A549 (cell line): ENCODE measurements at regions not wholly inside any gene's neighbourhood (a gene's known extent, or its start where the extent isn't known, plus 50 kb on each side); places are given as distances from the start of the nearest gene placed in this dataset.

ENCODE experiments used
- MYC ChIP-seq: IDR thresholded peaks from 2 replicates; pipeline ENCODE4 v1.6.1; 2012; ENCODE audit warnings: mild to moderate bottlenecking, inconsistent platforms, low read length, improper control_type of control experiment, borderline replicate concordance
- POLR2A ChIP-seq: IDR thresholded peaks from 2 replicates; pipeline ENCODE4 v1.6.1; 2012; ENCODE audit warnings: mild to moderate bottlenecking, low read length
- TF ChIP-seq, protein P1 (sequence below): IDR thresholded peaks from 2 replicates; pipeline ENCODE4 v1.6.1; 2012
- TF ChIP-seq, protein P2 (sequence below): fragments of 200-600 bp; sonication (generic); IDR thresholded peaks from 2 replicates; pipeline ENCODE4 v1.6.1; 2016; ENCODE audit warnings: antibody characterized with exemption, mild to moderate bottlenecking, moderate library complexity
- TF ChIP-seq, protein P3 (sequence below): fragments of >200 bp; sonication (Bioruptor Twin); formaldehyde crosslinking; IDR thresholded peaks from 3 replicates; pipeline ENCODE4 v1.5.1; 2016

- TF ChIP-seq, protein P1, sequence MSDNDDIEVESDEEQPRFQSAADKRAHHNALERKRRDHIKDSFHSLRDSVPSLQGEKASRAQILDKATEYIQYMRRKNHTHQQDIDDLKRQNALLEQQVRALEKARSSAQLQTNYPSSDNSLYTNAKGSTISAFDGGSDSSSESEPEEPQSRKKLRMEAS = no peak
- TF ChIP-seq POLR2A (no peak), MYC (no peak)
- TF ChIP-seq, protein P2, sequence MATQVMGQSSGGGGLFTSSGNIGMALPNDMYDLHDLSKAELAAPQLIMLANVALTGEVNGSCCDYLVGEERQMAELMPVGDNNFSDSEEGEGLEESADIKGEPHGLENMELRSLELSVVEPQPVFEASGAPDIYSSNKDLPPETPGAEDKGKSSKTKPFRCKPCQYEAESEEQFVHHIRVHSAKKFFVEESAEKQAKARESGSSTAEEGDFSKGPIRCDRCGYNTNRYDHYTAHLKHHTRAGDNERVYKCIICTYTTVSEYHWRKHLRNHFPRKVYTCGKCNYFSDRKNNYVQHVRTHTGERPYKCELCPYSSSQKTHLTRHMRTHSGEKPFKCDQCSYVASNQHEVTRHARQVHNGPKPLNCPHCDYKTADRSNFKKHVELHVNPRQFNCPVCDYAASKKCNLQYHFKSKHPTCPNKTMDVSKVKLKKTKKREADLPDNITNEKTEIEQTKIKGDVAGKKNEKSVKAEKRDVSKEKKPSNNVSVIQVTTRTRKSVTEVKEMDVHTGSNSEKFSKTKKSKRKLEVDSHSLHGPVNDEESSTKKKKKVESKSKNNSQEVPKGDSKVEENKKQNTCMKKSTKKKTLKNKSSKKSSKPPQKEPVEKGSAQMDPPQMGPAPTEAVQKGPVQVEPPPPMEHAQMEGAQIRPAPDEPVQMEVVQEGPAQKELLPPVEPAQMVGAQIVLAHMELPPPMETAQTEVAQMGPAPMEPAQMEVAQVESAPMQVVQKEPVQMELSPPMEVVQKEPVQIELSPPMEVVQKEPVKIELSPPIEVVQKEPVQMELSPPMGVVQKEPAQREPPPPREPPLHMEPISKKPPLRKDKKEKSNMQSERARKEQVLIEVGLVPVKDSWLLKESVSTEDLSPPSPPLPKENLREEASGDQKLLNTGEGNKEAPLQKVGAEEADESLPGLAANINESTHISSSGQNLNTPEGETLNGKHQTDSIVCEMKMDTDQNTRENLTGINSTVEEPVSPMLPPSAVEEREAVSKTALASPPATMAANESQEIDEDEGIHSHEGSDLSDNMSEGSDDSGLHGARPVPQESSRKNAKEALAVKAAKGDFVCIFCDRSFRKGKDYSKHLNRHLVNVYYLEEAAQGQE = no peak
- TF ChIP-seq, protein P3, sequence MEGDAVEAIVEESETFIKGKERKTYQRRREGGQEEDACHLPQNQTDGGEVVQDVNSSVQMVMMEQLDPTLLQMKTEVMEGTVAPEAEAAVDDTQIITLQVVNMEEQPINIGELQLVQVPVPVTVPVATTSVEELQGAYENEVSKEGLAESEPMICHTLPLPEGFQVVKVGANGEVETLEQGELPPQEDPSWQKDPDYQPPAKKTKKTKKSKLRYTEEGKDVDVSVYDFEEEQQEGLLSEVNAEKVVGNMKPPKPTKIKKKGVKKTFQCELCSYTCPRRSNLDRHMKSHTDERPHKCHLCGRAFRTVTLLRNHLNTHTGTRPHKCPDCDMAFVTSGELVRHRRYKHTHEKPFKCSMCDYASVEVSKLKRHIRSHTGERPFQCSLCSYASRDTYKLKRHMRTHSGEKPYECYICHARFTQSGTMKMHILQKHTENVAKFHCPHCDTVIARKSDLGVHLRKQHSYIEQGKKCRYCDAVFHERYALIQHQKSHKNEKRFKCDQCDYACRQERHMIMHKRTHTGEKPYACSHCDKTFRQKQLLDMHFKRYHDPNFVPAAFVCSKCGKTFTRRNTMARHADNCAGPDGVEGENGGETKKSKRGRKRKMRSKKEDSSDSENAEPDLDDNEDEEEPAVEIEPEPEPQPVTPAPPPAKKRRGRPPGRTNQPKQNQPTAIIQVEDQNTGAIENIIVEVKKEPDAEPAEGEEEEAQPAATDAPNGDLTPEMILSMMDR = no peak
Measured at GRCh38 chr3:26768068-26768651, 145.6 kb downstream of the LRRC3B start.
